ENCODE measurements at regions not wholly inside any gene's neighbourhood (a gene's known extent, or its start where the extent isn't known, plus 50 kb on each side); places are given as distances from the start of the nearest gene placed in this dataset.
"Not testable (repeated sequence)": the region's sequence is repeated elsewhere in the genome, so short reads cannot be mapped to it uniquely, and the experiment has no call there.

- not testable (repeated sequence) for TF ChIP-seq CTCF, POLR2AphosphoS5 (IDR thresholded peaks at IDR 0.05)
These were observed 2002.0 kb upstream of the CDH6 start for GRCh38 chr5:29191269-29192048.
